GM13976 (cell line): ENCODE measurements at regions not wholly inside any gene's neighbourhood (a gene's known extent, or its start where the extent isn't known, plus 50 kb on each side); places are given as distances from the start of the nearest gene placed in this dataset.

Source experiments
- DNase-seq: peaks from one replicate; pipeline ENCODE4 v3.0.0; 2012; ENCODE audit warnings: low spot score
- in situ Hi-C: fragments of 300-500 bp; cut with MboI; formaldehyde crosslinking; loops from one replicate; pipeline ENCODE4 v1.12.0; 2022; ENCODE audit warnings: low sequenced_read_pairs, mixed read lengths, inconsistent platforms; ENCODE audit not compliant: unreplicated experiment
- TF ChIP-seq, protein P1 (sequence below): IDR thresholded peaks from 2 replicates; pipeline ENCODE4 v1.5.1; 2012; ENCODE audit warnings: borderline replicate concordance, mild to moderate bottlenecking; ENCODE audit not compliant: insufficient read depth; ENCODE audit errors: extremely low read depth, missing control alignments, control extremely low read depth

- DNase-seq: no peak
- TF ChIP-seq, protein P1, sequence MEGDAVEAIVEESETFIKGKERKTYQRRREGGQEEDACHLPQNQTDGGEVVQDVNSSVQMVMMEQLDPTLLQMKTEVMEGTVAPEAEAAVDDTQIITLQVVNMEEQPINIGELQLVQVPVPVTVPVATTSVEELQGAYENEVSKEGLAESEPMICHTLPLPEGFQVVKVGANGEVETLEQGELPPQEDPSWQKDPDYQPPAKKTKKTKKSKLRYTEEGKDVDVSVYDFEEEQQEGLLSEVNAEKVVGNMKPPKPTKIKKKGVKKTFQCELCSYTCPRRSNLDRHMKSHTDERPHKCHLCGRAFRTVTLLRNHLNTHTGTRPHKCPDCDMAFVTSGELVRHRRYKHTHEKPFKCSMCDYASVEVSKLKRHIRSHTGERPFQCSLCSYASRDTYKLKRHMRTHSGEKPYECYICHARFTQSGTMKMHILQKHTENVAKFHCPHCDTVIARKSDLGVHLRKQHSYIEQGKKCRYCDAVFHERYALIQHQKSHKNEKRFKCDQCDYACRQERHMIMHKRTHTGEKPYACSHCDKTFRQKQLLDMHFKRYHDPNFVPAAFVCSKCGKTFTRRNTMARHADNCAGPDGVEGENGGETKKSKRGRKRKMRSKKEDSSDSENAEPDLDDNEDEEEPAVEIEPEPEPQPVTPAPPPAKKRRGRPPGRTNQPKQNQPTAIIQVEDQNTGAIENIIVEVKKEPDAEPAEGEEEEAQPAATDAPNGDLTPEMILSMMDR: no peak
- in situ Hi-C loops: no loop called here
Measured at GRCh38 chr2:242011167-242011513, 141.6 kb downstream of the RTP5 start.

- TF ChIP-seq, protein P1: no peak
- in situ Hi-C loops: no loop called here
- no peak for DNase-seq
Measured at GRCh38 chr2:242011516-242011915, 142.0 kb downstream of the RTP5 start.

DNA sequence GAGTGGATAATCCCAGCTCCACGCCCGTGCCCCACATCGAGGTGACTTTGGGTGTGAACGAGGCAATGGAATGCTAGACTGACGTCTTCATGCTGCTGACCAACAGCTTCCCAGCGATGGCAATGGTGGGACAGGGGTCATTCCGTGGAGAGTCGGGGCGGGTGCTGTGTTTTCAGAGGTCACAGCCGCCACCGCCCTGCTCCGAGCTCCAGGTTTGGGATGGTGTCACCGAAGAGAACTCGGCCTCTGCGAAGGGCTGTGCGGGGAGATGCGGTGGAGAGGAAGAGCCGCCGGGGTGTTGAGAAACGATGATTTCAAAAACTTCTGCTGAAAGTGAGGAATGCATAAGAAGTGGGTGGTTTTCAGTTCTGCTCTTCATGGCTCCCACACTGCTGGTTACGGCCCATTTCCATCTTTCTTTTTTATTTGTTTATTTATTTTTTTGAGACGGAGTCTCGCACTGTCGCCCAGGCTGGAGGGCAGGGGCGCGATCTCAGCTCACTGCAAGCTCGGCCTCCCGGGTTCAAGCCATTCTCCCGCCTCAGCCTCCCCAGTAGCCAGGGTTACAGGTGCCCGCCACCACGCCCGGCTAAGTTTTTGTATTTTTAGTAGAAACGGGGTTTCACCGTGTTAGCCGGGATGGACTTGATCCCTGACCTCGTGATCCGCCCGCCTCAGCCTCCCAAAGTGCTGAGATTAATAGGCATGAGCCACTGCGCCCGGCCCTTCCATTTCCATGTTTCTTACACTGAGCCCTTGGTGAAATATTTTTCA is 142.6 kb downstream of the RTP5 start:
- in situ Hi-C loops: no loop called here
- DNase-seq: no peak
- TF ChIP-seq, protein P1: no peak

DNA sequence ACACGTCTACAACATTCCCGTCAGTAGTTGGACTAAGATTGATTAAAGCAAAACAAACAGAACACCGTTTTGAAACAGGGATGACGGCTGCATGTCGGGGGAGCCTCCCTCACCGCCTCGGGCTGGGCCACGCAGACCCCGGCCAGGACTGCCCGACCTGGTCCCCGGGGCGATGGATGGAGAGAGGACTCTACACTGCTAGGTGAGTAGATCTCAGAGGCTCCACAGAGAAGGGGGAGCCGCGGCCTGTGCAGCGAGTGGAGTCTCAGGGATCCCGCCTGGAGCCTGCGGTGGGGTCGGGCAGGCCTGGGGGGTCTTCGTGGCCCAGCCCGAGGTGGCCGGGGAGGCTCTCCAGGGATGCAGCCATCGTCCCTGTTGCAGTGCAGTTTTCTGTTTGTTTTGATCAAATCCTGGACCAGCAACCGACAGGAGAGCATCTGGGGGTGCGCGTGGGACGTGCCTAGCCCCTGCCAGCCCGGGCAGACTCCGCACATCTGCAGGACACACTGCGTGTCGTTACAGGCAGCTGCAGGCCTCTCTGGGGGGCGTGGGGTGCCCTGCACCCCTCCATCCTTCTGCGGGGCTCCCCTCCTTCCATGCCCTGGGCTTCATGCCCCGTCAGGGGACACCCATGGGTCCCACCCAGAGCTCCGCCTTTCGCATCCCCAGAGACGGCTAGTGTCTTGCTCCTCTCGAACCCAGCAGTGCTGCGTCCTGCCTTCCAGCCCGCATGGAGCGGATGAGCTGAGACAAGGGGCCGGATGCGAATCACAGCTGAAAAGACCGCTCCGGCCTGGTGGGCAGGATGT is 143.6 kb downstream of the RTP5 start:
- TF ChIP-seq, protein P1: no peak
- in situ Hi-C loops: no loop called here
- no peak for DNase-seq

DNA sequence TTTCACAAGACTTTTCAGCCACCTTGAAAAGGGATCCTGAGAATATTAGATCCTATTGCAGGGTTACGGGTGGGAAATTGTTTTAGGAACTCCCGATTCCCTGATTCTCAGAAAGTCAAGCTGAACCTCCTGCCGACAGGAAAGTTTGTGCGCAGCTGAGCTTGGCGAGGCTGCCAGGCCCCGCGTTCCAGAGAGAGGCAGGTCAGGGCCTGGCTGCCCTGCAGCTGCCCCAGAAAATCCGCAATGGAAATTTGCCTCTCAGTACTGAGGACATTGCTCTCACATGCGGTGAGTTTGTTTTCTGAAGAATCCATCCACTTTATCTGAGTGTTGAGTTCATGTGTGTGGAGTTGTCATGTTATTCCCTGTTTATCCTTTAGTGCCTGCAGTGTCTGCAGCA is 144.2 kb downstream of the RTP5 start:
- in situ Hi-C loops: no loop called here
- no peak for DNase-seq
- TF ChIP-seq, protein P1: no peak

DNA sequence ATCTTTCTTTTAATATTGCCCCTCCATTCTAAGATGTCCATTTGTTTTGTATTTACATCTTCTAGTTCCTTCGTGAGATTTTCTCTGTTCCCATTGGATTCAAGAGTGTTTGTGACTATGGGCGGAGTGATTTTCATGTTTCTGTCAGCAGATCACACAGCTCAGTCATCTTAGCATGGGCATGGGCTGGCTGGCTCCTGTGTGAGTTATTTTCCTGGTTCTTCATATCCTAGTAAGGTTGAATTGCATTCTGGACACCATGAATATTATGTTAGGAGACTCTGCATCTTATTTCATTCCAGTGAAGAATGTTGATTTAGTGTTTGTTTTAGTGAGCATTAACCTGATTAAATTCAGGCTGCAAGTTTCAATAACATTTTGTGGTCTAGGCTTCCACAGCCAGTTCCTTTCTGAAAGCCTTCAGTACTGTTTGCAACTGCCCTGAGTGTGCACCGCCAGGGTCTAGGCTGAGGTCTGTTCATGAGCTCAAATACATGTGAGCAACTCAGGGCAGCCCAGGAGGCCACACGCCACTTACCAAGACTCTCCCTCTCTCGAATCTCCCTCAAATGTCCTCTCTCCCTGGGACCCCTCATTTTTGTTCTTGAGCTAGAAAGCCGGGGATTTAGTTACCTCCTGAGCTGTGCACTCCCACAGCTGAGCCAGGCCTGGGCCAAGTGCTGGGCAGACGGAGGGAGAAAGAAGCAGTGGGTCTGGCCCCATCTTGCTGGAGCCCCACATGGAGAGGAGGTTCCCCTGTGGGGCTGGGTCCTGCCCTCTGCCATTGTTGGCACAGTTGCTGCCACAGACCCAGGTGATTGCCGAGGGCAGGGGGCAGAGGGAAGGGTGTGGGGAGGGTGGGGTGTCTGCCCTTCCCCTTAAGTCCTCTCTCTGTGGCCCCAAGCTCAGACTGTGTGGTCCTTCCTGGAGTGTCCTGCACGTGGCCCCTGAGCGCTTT is 145.9 kb downstream of the RTP5 start:
- in situ Hi-C loops: no loop called here
- TF ChIP-seq, protein P1: no peak
- no peak for DNase-seq
